A204.1 (cell line): ENCODE measurements at regions not wholly inside any gene's neighbourhood (a gene's known extent, or its start where the extent isn't known, plus 50 kb on each side); places are given as distances from the start of the nearest gene placed in this dataset.
"Not testable (repeated sequence)": the region's sequence is repeated elsewhere in the genome, so short reads cannot be mapped to it uniquely, and the experiment has no call there.

Source experiments
- FAIRE-seq: peaks from 2 replicates; lab custom pipeline; 2012; peaks lifted over from hg19 to GRCh38; lab: Jason Lieb, UNC

DNA sequence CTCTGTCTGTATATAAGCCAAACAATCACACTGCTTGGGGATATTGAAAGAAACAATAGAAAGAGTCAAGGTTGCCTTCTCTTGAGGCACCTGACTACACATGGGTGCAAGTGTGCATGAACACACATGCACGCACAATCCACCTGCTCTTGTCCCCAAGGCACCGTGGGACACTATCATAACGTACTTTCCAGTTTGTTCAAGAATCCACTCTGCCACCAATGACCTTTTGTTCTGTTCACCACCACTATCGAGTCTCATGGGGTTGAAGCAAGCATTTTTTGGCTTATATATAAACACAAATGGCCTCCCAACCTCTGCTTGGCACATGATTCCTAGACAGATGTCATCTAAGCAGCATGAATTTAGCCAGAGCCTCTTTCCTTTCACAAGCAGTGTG is 365.4 kb downstream of the EMP1 start:
- no peak for FAIRE-seq

DNA sequence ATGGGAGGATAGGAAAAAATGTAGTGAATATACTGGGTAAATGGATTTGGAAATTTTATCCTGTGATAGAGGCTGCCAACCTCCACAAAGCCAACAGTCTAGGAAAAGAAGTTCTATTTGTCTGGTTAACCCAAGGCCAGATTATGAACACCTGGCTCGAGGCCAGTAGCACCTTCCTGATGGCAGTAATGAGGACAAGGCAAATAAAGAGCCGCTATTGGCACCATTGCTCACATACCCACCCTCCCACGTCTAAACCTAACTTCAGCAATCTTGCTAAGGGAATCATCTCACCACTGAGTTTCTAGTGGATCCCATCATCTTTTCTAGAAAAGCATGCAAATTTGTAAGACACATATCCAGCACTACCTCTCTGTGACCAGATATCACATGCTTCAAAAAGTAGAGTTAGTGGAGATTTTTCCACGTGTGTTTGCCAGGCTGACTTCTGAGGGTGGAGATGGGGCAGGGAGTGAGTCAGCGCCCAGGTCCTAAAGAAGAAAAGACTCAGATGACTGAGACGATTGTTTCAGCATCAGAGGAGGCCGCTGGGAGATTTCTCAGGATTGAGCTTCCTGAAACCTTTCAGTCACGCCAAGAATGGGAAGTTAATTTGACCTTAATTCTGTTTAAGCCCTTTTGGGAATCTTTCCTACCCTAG is 362.9 kb downstream of the EMP1 start:
- FAIRE-seq: no peak

DNA sequence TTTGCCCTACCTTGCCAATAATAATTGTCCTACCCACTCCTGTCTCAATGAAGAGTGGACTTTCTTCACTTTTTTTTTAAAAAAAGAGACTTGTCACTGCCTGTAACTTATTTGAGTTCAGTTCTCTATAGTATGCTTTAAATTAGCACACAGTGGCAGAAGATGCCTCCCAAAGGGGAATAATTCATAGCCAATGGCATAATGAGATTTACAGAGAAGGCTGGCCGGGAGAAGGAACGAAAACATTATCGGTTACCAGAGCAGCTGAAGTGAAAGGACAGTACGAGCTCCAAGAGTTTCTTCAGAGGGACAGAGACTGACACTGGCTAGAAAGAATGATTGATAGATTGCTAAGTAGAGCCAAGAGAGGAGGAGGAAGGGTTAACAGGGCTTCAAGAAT is 356.3 kb downstream of the EMP1 start:
- FAIRE-seq: no peak

DNA sequence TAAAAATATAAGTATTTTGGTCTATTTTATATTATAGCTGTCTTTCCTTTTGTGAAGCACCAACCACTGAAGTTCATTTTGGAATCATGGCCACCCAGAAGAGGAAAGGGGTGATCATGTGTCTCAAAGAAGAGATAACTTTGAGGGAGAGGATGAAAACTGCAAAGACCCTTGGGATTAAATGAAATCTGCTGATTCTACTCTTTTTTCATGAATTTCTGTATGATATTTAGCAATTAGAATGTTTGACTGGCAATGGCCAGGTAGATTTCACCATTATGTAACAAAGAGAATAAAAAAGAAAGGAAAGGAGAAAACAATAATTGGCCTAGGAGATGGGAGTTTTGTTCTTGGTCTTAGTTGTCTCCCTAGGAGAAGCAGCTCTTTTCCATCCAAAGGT is 350.8 kb downstream of the EMP1 start:
- no peak for FAIRE-seq

DNA sequence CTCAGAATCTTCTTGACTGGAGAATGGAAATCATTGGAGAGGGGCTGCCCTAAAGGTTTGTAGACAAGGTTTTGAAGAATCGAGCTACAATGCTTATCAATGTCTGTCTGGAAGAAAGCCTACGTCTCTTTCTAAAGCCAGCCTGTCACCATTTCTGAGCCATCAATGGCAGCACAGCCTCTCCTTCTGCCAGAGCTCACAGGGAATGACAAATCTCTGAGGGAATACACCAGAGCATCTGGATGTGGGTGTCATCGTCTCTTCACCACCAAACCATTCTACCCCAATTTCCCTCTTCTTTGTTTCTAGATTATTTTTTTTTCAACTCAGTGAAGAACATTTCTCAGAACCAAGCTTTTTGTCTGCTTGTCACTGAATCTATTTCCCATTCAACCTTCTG is 349.7 kb downstream of the EMP1 start:
- no peak for FAIRE-seq

DNA sequence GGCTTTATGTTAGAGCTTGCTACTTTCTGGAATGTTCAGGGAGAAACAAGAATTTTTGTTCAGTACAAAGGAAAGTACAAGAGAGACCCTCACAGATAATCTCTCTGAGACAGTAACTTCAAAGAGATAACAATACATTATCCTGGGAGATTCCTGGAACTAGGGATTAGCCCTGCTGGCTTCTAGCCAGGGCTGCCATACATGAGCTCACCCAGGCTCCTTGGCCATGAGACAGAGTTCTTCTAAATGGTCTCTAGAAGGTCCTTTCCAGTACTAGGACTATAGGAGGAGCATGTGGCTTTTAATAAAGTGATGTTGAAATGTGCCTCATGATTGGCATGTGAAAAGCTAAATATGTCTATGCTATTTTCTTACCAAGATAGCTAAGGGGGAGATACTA is 342.5 kb downstream of the EMP1 start:
- FAIRE-seq: no peak

DNA sequence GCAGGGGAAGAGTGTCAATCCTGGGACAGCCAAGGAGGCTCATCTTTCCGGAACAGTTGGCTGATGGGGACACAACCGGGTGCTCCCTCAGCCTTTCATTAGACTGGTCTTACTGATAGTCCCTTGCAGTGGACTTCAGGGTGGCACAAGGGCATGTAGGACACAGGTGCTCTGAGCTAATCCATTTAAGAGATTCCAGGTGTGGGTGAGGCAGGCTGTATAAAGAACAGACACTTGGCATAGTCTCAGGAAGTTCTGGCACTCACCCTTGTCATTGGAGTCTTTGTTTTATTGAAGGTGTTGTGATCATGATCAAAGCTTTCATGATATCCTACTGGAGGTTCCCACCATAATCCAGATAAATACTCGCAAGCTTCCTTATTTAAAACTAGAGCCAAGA is 341.6 kb downstream of the EMP1 start:
- no peak for FAIRE-seq

DNA sequence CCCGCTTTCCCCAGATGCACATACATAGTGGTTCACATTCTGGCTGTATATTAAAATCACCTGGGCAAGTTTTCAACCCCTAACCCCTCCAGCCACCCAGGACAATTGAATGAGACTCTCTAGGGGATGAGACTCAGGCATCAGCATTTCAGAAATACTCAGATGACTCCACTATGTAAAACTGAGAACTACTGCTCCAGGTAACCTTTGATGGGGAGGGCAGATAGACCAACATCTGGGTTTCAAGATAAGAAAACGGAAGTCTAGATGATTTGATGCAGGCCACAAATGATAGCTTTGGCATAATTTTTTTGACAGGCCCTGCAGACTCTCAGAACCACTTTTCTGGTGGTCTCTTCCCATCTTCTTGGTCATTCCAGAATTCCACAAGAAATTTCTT is 341.1 kb downstream of the EMP1 start:
- no peak for FAIRE-seq

DNA sequence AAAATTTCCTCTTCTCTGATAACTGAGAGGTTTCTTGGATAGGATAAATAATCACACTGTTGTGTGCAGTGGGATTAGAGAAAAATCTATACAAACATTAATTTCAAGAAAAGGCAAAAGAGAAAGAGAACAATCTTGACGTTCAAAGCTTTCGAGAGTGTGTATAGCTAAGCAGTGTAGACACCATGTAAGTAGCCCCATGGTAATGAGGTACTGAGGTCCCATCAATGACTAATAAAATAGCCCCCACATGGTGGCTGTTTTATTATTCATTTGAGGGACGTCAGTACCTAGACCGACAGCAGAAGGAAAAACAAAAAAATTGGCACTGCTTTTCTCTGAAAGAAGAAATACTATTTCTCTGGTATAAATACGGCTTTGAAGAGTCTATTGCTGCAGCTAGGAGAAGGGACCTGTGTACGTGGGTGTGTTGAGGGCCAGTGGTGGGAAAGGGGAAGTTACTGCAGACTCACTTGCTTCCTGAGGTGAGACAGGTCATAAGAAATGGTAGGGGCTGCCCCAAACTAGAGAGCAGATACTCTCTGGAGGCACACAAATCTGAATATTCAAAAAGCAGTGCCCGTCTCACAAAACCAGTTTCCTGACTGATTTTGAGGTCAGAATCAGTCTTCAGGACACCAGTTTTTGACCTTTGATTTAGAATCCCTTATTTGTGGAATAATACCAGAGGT is 339.8 kb downstream of the EMP1 start:
- FAIRE-seq: no peak

DNA sequence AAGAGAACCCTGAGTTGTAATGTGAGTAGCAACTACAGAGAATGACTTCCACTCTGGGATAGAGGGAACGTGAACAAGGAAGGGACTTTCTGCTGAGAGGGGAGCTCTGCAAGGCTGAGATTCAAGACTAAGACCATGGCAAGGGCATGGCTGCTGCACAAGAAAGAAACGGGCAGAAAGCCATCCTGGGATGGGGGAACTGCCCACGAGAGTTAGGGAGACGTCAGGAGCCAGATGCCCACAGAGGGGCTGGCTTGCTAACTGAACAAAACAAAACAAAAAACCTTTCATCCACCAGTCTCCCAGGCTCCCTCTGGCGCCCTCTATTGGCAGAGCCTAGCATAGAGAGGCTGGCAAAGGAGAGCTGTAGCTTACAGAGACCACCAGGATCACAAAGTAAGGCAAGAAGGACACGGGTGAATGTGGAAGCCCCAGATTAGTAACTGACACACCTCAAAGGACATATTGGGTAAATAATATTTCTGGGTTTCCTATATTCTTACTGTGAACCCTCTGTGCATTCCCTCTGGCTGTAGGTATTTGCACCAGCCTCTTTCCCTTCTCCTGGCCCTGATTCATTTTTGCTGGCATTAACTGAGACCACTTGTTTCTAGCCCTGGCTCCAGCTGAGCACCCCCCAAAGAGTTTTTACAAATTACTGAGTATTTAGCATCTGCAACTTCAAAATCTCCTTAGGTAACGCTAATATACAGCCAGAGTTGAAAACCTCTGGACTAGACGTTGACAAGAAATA is 338.3 kb downstream of the EMP1 start:
- FAIRE-seq: no peak

DNA sequence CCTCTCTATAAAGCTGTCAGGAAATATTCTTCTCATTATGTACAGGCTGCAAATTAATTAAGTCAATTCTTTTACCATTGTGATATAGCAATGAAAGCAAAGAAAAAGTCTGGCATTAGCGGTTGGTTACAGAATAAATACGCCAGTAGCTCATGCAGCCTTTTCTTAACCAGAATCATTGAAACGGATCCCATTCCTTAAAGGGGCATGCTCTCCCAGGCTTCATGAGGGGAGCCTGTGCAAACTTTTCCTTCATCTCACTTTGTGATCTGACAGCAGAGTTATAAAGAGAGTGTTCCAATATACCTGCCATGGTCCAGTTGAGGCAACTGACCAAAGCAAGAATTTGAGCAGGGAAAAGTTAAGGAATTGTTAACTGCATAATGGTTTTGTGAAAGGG is 337.7 kb downstream of the EMP1 start:
- no peak for FAIRE-seq

DNA sequence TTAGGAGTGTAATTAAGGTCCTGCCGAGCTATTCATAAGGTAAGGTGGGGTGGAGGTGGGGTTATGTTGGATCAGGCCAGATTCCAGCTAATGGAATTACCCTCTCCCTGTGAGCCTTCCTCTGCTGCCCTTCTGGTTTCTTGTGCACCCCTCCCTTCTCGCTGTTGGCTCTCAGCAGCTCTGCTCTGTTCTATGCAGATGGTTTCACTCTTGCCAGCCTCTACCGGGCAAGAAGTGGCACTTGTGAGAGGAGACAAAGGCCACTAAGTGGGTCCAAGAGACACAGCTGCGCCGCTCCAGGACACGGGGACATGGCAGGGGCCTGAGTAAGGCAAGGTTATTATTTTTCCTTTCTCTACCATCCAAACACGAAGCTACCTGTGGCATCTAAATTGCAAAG is 334.4 kb downstream of the EMP1 start:
- no peak for FAIRE-seq

DNA sequence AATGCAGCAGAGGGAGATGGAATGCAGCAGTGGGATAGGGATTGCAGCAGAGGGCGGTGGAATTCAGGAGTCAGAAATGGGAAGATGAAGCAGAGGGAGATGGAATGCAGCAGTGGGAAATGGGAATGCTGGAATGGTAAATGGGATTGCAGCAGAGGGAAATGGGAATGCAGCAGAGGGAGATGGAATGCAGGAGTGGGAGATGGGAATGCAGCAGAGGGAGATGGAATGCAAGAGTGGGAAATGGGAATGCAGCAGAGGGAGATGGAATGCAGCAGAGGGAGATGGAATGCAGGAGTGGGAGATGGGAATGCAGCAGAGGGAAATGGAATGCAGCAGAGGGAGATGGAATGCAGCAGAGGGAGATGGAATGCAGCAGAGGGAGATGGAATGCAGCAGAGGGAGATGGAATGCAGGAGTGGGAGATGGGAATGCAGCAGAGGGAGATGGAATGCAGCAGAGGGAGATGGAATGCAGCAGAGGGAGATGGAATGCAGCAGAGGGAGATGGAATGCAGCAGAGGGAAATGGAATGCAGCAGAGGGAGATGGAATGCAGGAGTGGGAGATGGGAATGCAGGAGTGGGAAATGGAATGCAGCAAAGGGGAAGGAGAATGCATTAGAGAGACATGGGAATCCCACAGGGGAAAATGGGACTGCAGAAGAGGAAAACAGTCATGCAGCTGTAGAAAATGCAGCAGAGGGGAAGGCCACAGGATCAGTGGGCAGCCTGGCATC is 329.8 kb downstream of the EMP1 start:
- not testable (repeated sequence) for FAIRE-seq

DNA sequence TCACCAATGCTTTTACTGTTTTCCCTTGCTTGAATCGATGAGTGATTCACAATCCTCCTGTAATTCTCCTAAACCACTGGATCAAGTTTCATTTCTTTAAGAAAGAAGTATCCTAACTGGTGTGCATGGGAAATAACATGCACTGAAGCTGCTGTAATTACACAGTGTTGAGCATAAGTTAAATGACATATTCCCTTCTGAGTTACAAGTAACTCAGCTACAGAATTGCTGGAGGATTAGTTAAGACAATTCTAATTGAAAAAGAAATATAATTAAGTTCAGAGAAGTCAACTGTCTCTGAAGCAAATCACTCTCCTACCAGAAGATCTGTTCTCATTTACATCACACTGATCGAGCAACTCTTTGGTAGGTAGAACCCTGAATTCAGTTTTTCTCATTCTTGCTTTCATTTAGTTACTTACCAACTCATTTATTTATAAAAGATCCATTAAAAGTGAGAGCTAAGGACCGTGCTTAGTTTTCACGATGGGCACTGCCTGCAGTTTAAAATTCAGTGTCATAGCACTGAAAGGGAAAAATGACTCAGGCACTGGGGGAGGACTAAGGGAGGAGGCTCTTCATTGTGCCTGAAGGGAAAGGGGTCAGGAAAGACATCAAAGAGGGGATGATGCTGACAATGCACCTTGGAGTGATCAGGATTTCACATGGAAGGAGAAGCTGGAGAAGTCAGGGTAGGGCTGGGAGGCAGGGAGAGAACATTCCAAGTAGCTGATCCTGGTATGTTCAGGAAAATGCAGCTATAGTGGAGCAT is 327.2 kb downstream of the EMP1 start:
- no peak for FAIRE-seq

DNA sequence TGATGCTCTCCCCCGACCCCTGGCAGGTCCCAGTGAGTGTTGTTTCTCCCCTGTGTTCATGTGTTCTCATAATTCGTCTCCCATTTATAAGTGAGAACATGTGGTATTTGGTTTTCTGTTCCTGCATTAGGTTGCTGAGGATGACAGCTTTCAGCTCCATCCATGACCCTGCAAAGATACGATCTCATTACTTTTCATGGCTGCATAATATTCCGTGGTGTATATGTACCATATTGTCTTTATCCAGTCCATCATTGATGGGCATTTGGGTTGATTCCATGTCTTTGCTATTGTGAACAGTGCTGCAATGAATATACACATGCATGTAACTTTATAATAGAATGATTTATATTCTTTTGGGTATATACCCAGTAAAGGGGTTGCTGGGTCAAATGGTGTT is 321.5 kb downstream of the EMP1 start:
- not testable (repeated sequence) for FAIRE-seq

DNA sequence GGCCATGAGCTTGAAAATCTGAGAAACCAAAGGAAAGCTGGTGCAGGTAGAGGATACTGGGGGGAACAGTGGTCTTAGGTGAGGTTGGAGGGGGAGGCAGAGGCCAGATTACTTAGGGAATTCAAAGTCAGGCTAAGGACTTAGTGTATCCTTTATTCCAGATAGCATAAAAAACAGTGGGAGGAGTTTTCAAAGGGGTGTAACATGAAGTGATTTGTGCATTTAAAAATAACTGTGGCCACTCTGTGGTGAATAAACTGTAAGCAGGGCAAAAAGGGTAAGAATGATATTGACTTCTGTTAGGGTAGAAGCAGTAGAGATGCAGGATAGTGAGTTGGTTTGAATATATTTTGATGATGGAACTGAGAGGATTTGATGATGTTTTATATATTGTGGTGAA is 313.2 kb downstream of the EMP1 start:
- no peak for FAIRE-seq

DNA sequence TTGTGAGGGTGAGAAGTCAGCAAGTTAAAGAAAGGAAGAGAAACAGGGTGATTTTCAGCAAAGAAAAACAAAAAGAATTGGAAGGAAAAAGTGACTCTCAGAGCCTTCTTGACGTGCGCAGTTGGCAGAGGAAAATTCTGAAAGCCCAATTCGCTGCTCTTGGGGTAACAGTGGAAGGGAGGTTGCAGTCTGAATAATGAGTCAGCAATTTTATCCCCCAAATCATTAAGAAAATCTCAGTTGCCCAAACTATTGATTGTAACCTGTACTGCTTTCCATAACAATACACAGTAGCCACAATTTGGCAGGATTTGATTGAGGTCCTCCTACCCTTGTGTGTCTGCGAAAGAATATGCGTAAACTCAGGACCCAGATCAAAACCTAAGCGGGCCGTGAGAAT is 309.1 kb downstream of the EMP1 start:
- FAIRE-seq: no peak

DNA sequence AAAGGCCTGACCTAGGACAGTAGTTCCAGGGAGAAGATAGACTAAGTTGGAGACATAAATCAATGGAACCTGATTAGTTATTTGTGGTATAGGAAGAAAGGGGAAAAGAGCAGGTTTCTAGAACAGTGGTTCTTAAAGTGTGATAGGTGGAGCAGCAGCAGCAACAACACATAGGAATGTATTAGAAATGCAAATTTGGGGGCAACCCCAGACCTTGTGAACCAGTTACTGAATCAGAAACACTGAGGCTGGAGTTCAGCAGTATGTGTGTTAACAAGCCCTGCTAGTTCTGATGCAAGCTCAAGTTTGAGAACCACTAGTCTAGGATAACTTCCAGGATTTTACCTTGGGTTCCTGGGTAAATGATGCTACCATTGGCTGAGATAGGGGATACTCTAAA is 308.7 kb downstream of the EMP1 start:
- no peak for FAIRE-seq

DNA sequence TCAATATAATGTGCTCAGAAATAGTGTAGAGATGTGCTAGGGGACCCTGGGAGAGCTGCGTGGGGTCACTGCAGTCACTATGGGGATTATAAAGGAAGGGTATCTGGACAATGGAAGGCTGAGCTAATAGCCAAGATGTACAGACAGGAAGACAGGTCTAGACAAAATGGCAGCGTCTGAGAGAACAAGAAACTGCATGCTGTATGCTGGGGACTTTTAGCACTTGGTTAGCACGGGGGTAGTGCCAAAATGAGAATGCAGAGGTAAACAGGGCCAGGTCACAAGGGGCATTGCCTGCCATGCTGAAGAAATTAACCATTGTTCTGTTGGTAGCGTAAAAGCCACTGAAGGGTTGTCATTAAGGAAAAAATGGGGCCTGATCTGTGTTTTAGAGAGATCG is 308.2 kb downstream of the EMP1 start:
- FAIRE-seq: no peak

DNA sequence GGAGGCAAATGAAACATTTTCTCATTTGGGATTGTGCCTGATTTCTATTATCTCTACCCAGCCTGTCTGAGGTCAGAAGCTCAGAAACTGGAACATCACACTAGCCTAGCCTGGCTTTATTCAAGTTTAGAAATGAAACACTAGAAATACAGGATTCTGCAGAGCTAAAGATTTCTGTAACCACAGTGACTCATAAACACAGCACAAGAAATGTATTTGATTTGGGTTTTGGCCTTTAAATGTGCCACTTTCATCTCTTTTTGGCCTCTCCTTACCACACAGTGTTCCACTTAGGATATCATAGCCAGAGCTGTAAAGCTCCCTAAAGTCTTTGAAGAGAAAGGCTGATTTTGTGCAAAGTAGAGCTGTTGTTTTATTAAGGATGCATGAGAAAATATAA is 307.5 kb downstream of the EMP1 start:
- no peak for FAIRE-seq

DNA sequence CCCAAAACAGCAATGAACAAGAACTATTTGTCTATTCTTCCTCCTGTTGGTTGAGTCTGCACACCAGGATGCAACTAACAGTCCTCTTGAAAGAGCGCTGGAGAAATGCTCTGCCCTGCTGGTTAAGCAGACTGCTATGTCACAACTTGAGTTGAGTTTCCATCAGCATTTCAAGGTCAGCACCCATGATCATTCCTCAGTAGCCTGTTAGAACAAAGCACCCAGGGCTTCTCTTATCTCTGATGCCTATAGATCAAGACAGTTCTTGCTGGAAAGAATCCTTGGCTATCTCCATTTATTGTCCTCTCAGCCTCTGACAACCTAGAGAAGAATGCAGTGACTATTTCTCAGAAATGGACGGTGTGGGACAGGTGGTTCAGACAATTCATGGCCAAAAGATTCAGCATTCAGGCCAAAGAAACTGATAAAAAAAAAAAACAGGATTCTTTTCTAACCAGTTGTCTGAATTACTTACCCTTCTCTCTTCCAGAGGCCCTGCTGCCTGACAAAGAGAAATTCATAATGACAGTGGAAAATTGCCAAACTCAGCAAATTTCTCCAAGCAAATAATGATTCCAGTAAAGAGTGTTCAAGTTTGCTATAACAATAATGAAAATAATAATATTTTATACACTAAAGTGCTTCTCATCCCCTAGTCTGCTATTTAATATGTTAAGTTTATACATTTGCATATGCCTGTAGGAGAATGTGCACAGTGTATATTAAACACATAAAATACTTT is 306.7 kb downstream of the EMP1 start:
- no peak for FAIRE-seq
